SJSA1 (cell line): ENCODE measurements at regions not wholly inside any gene's neighbourhood (a gene's known extent, or its start where the extent isn't known, plus 50 kb on each side); places are given as distances from the start of the nearest gene placed in this dataset.

Experiments used
- DNase-seq, 2 experiments: peaks; one replicate each; pipeline ENCODE4 v3.0.0-alpha.2; 2015 to 2020; ENCODE audit warnings: low spot score in 2 of 2, low read depth in 1 of 2
- H3K27ac ChIP-seq: fragments of 250-450 bp; sonication (Bioruptor Pico); 2 replicates; pipeline ENCODE4 v1.5.1; 2020; ENCODE audit warnings: mild to moderate bottlenecking, moderate library complexity
- H3K27me3 ChIP-seq: fragments of 250-450 bp; sonication (Bioruptor Pico); replicated peaks from 2 replicates; pipeline ENCODE4 v1.5.1; 2020; ENCODE audit warnings: mild to moderate bottlenecking, moderate library complexity
- H3K36me3 ChIP-seq: fragments of 250-450 bp; sonication (Bioruptor Pico); 2 replicates; pipeline ENCODE4 v1.5.1; 2020; ENCODE audit warnings: mild to moderate bottlenecking
- H3K4me1 ChIP-seq: fragments of 250-450 bp; sonication (Bioruptor Pico); replicated peaks from 2 replicates; pipeline ENCODE4 v1.6.1; 2021; ENCODE audit warnings: mild to moderate bottlenecking
- H3K4me3 ChIP-seq: fragments of 250-450 bp; sonication (Bioruptor Pico); 2 replicates; pipeline ENCODE4 v1.5.1; 2020; ENCODE audit warnings: mild to moderate bottlenecking
- H3K9me3 ChIP-seq: fragments of 250-450 bp; sonication (Bioruptor Pico); replicated peaks from 2 replicates; pipeline ENCODE4 v1.5.1; 2020; ENCODE audit warnings: mild to moderate bottlenecking

DNA sequence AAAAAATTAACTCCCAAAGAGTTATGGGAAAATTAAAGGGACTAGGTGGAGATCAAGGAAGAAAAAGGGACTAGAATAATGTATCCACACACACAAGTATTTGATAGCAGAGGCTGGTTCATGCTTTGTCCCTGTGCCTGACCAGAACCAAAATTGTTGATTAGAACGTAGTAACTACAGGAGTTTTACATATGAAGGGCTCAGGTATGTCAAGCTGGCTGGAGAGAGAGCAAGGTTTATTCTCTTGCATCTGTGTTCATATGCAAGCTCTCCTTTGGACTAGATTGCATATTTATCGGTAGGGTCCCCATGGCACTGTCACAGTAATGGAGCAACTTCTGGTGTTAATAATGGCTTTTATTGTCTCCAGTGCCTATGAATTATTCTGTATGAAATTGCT lies 239.9 kb upstream of the TRPM3 start:
- H3K4me3 ChIP-seq: no peak overlapping the region

DNA sequence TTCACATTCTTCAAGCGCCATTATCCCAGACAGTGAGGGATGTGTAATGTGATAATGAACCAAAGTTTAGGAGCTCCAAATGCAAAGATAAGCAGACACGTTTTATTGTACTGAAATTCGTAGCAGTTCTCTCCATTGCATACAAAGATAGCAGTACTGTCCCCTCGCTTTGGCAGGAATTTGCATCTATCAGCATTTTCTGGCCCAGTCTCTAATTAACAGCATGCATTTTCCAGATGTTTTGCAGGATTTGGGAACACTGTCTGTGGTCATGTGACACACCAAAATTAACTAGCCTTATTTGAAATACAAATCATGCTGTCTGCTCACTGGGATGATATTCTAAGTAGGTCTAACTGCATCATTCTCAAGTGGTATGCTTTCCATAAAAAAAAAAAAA lies 235.9 kb upstream of the TRPM3 start:
- H3K4me1 ChIP-seq: 0 out of 2 replicates have a peak, but pooled peaks cover 6% of the 10 kb centered on the region
- H3K4me3 ChIP-seq: no peak overlapping the region
- no peaks in the 10 kb centered on the region for H3K9me3 ChIP-seq
- DNase-seq: no peak
- H3K27ac ChIP-seq: no peak overlapping the region
- no peaks in the 10 kb centered on the region for H3K27me3 ChIP-seq
- H3K36me3 ChIP-seq: no peaks in the 10 kb centered on the region

More for the DNA sequence above, 239.9 kb upstream of the TRPM3 start:
- Histone ChIP-seq H3K9me3 (no peaks in the 10 kb centered on the region), H3K36me3 (no peaks in the 10 kb centered on the region), H3K27me3 (0 out of 2 replicates have a peak, but pooled peaks cover 4% of the 10 kb centered on the region), H3K27ac (no peak overlapping the region), H3K4me1 (no peaks in the 10 kb centered on the region)
- no peak for DNase-seq

- H3K4me1 ChIP-seq: 0 out of 2 replicates have a peak, but pooled peaks cover 6% of the 10 kb centered on the region
- no peaks in the 10 kb centered on the region for H3K9me3 ChIP-seq
- no peak overlapping the region for H3K4me3 ChIP-seq
- no peaks in the 10 kb centered on the region for H3K27me3 ChIP-seq
- DNase-seq: no peak
- no peaks in the 10 kb centered on the region for H3K36me3 ChIP-seq
- H3K27ac ChIP-seq: no peak overlapping the region
These were observed 234.5 kb upstream of the TRPM3 start for GRCh38 chr9:71355884-71356283.

- Histone ChIP-seq H3K36me3 (no peaks in the 10 kb centered on the region), H3K4me1 (peaks cover 8% of the 10 kb centered on the region), H3K4me3 (no peak overlapping the region), H3K9me3 (no peaks in the 10 kb centered on the region), H3K27ac (no peak overlapping the region), H3K27me3 (no peaks in the 10 kb centered on the region)
- DNase-seq: peak in 1 of 2 experiments; percentile 25
These were observed 232.3 kb upstream of the TRPM3 start for GRCh38 chr9:71353720-71354119.

DNA sequence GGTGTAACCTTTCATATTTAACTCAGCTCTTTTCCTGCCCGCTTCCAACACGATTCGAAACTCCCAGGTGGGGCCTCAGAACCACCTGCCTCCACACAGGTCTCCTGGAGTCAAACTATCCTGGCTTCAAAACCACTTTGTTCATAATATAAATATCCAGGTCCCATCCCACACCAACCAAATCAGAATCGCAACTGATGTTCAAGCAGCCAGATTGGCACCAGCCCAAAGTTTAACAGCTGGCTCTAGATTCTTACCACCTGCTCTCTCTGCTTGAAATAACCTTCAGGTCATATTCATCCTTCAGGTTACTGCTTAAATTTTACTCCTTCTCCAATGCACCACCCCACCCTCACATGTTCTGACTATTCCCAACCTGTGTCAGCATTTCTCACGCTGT lies 231.4 kb upstream of the TRPM3 start:
- Histone ChIP-seq H3K27me3 (no peaks in the 10 kb centered on the region), H3K4me1 (peaks cover 10% of the 10 kb centered on the region)
- no peak for DNase-seq

DNA sequence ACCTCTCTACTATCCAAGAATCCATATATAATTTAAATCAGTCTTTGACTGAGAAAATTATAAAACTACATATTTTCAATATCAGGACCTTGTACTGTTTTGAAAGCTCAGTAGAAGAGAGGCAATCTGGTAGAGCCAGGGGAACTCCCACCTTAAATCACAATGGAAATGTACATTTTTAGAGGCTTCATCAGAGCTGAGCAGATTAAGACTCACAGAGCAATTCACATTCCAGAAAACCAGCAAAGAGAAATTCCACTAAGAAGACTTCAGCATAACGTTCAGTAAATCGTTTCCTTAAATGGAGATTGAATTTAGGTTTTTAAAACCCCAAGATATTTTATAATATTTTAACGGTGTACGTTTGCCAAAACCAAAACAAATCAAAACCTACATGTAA lies 227.8 kb upstream of the TRPM3 start:
- Histone ChIP-seq H3K9me3 (no peaks in the 10 kb centered on the region), H3K4me1 (peaks cover 10% of the 10 kb centered on the region), H3K27me3 (no peaks in the 10 kb centered on the region), H3K27ac (no peak overlapping the region; the same call in 1 of the 2 replicates), H3K4me3 (no peak overlapping the region), H3K36me3 (no peaks in the 10 kb centered on the region)
- peak in 1 of 2 experiments; percentile 9 for DNase-seq

More for the DNA sequence above, 231.4 kb upstream of the TRPM3 start:
- H3K27ac ChIP-seq: no peak overlapping the region
- no peaks in the 10 kb centered on the region for H3K9me3 ChIP-seq
- no peaks in the 10 kb centered on the region for H3K36me3 ChIP-seq
- H3K4me3 ChIP-seq: no peak overlapping the region

- no peak overlapping the region for H3K27ac ChIP-seq
These were observed 211.9 kb upstream of the TRPM3 start for GRCh38 chr9:71333321-71333720.

DNA sequence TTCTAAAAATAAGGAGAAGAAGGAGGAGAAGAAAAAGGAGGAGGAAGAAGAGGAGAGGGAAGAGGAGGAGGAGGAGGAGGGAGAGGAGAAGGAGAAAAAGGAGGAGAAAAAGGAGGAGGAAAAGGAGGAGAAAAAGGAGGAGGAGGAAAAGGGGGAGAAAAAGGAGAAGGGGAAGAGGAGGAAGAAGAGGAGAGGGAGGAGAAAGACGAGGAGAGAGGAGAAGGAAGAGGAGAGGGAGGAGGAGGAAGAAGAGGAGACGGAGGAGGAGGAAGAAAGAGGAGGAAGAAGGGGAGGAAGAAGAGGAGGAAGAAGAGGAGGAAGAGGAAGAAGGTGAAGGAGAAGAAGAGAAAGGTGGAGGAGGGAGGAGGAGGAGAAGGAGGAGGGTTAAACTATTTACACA lies 210.2 kb upstream of the TRPM3 start:
- H3K9me3 ChIP-seq: no peaks in the 10 kb centered on the region
- H3K4me1 ChIP-seq: no peaks in the 10 kb centered on the region
- DNase-seq: no peak
- no peaks in the 10 kb centered on the region for H3K36me3 ChIP-seq
- no peak overlapping the region for H3K27ac ChIP-seq
- no peaks in the 10 kb centered on the region for H3K27me3 ChIP-seq
- no peak overlapping the region for H3K4me3 ChIP-seq

More at GRCh38 chr9:71333321-71333720, 211.9 kb upstream of the TRPM3 start:
- H3K4me1 ChIP-seq: no peaks in the 10 kb centered on the region
- H3K4me3 ChIP-seq: no peak overlapping the region
- H3K36me3 ChIP-seq: no peaks in the 10 kb centered on the region
- no peaks in the 10 kb centered on the region for H3K27me3 ChIP-seq
- H3K9me3 ChIP-seq: no peaks in the 10 kb centered on the region
- DNase-seq: no peak

DNA sequence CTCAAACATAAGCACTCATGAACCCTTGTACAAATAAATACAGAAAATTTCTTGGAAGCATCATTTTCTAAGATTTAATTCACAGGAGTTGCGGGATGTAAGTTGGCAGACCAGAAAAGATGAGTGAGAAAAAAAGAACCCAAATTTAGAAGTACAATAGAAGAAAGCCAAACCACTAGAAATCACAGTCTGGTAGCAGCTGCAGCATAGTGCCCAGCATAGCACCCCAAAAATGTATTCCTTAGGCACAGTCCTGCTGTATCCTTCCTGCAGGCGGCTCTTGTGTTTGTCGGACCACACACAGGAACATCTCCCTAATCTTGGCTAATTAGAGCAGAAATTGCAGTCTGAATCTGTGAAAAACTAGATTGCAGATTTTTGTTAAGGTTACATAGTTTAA lies 208.5 kb upstream of the TRPM3 start:
- Histone ChIP-seq H3K4me1 (no peaks in the 10 kb centered on the region), H3K27me3 (no peaks in the 10 kb centered on the region), H3K4me3 (no peak overlapping the region), H3K27ac (no peak overlapping the region), H3K9me3 (no peaks in the 10 kb centered on the region), H3K36me3 (no peaks in the 10 kb centered on the region)
- no peak for DNase-seq

GRCh38 chr9:71326360-71326759 lies 204.9 kb upstream of the TRPM3 start:
- H3K27me3 ChIP-seq: no peaks in the 10 kb centered on the region

DNA sequence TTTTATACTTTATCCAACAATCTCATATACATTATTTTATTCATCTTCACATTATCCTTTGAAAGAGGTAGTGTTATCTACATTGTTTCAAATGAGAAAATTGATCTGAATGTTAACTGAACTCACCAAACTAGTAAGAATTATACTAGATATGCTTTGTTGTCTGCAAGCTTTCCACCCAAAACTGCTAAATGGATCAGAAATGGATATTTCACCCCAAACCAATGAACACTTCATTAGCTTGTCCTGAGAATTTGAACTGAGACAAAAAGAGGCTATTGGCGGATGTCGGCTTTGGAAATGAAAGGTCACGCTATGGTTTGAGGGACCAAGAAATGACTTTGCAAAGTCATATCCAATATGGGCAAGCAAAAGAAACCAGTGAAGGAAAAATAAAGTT lies 201.9 kb upstream of the TRPM3 start:
- Histone ChIP-seq H3K27ac (no peak overlapping the region), H3K36me3 (no peaks in the 10 kb centered on the region), H3K9me3 (no peaks in the 10 kb centered on the region), H3K4me1 (no peaks in the 10 kb centered on the region), H3K27me3 (no peaks in the 10 kb centered on the region), H3K4me3 (no peak overlapping the region)
- DNase-seq: no peak

More at GRCh38 chr9:71326360-71326759, 204.9 kb upstream of the TRPM3 start:
- DNase-seq: no peak
- Histone ChIP-seq H3K4me1 (no peaks in the 10 kb centered on the region), H3K9me3 (no peaks in the 10 kb centered on the region), H3K4me3 (no peak overlapping the region), H3K27ac (no peak overlapping the region), H3K36me3 (no peaks in the 10 kb centered on the region)

DNA sequence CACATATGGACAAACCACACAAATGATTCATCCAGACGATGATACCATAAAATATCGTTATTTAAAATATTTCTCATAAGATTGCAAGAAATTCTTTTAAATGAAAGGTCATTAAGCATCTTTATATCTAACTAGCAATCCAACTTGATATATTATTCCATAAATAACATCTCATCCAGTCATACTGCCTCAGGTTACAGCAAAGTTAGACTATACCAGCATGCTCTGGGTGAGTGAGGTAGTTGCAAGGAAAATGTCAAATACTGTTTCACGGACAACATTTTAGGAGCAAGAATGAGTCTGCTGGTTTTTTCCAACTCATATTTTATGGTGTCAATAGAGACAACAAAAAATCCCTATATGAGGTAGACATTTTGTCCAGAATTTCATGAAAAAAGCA lies 200.9 kb upstream of the TRPM3 start:
- H3K9me3 ChIP-seq: no peaks in the 10 kb centered on the region
- no peak for DNase-seq
- H3K4me3 ChIP-seq: no peak overlapping the region
- no peaks in the 10 kb centered on the region for H3K36me3 ChIP-seq
- H3K27me3 ChIP-seq: no peaks in the 10 kb centered on the region
- H3K4me1 ChIP-seq: no peaks in the 10 kb centered on the region
- H3K27ac ChIP-seq: no peak overlapping the region

GRCh38 chr9:71308454-71308853 lies 187.0 kb upstream of the TRPM3 start:
- no peak overlapping the region for H3K27ac ChIP-seq
- no peaks in the 10 kb centered on the region for H3K27me3 ChIP-seq
- H3K36me3 ChIP-seq: no peaks in the 10 kb centered on the region
- no peak overlapping the region for H3K4me3 ChIP-seq
- H3K9me3 ChIP-seq: no peaks in the 10 kb centered on the region
- H3K4me1 ChIP-seq: no peaks in the 10 kb centered on the region
- no peak for DNase-seq

- Histone ChIP-seq H3K9me3 (no peaks in the 10 kb centered on the region), H3K4me1 (no peaks in the 10 kb centered on the region), H3K27ac (no peak overlapping the region), H3K4me3 (no peak overlapping the region), H3K27me3 (no peaks in the 10 kb centered on the region), H3K36me3 (no peaks in the 10 kb centered on the region)
- no peak for DNase-seq
These were observed 184.7 kb upstream of the TRPM3 start for GRCh38 chr9:71306134-71306533.

DNA sequence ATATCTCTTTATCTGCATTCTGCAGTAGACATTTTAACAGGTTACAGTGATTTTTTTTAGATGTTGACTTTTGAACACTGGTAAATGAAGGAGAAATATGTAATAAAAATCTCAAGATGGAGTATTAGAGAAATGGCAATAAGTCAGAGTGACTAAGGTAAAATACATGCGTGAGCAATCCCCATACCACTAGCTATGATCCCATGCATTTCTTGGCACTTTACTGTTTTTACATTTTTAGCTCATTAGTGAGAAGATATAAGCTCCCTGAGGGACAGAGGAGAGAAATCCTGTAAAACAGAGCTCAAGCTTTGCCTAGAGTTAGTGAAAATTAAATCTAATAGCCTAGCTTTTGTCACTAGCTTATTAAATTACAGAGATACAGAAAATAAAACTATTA lies 181.9 kb upstream of the TRPM3 start:
- no peak for DNase-seq
- Histone ChIP-seq H3K4me1 (no peaks in the 10 kb centered on the region), H3K36me3 (no peaks in the 10 kb centered on the region), H3K27ac (no peak overlapping the region), H3K27me3 (no peaks in the 10 kb centered on the region), H3K9me3 (no peaks in the 10 kb centered on the region), H3K4me3 (no peak overlapping the region)
